A673 (cell line): ENCODE measurements at regions not wholly inside any gene's neighbourhood (a gene's known extent, or its start where the extent isn't known, plus 50 kb on each side); places are given as distances from the start of the nearest gene placed in this dataset.

Source experiments
- BruUV-seq: library from RNA; stranded (reverse); fragments of 400-500 nt; replicated peaks from 2 replicates; lab custom pipeline; 2021; lab: Mats Ljungman, UMichigan
- CTCF ChIA-PET: fragments of 300-600 bp; sonication (Branson Sonifier 250); formaldehyde crosslinking; loops from one replicate; lab custom pipeline; 2022; ENCODE audit warnings: antibody characterized with exemption; lab: Charles Lee
- POLR2A ChIA-PET: fragments of 300-600 bp; sonication (Branson Sonifier 250); formaldehyde crosslinking; loops from one replicate; lab custom pipeline; 2022; ENCODE audit warnings: antibody characterized with exemption; ENCODE audit not compliant: low non-redundant PET; lab: Charles Lee
- DNase-seq: peaks from one replicate; pipeline ENCODE4 v3.0.0-alpha.2; 2015; ENCODE audit warnings: low spot score
- H3K27ac ChIP-seq: fragments of 200-600 bp; sonication (generic); 2 replicates; pipeline ENCODE4 v1.5.1; 2016; ENCODE audit warnings: mixed run types, low read depth, mild to moderate bottlenecking, mixed read lengths, antibody characterized with exemption, low read length; ENCODE audit not compliant: poor library complexity, severe bottlenecking
- H3K27me3 ChIP-seq: fragments of 200-600 bp; sonication (generic); replicated peaks from 2 replicates; pipeline ENCODE4 v1.6.1; 2017; ENCODE audit warnings: mixed run types, low read depth, mild to moderate bottlenecking, mixed read lengths, antibody characterized with exemption, low read length; ENCODE audit not compliant: insufficient read depth, poor library complexity
- H3K36me3 ChIP-seq: fragments of 200-600 bp; sonication (generic); 2 replicates; pipeline ENCODE4 v1.6.1; 2016; ENCODE audit warnings: mixed run types, mild to moderate bottlenecking, mixed read lengths, antibody characterized with exemption, low read length; ENCODE audit not compliant: insufficient read depth, poor library complexity, severe bottlenecking
- H3K4me1 ChIP-seq: fragments of 200-600 bp; sonication (generic); 2 replicates; pipeline ENCODE4 v1.6.1; 2017; ENCODE audit warnings: mixed run types, mild to moderate bottlenecking, mixed read lengths, antibody characterized with exemption, low read length; ENCODE audit not compliant: insufficient read depth, poor library complexity, severe bottlenecking
- H3K4me3 ChIP-seq: fragments of 200-600 bp; sonication (generic); 2 replicates; pipeline ENCODE4 v1.5.1; 2016; ENCODE audit warnings: low read depth, mixed run types, mild to moderate bottlenecking, mixed read lengths, low read length; ENCODE audit not compliant: poor library complexity, severe bottlenecking
- H3K9me3 ChIP-seq: fragments of 200-600 bp; sonication (generic); 2 replicates; pipeline ENCODE4 v1.6.1; 2016; ENCODE audit warnings: mixed run types, low read depth, mild to moderate bottlenecking, mixed read lengths, antibody characterized with exemption, low read length; ENCODE audit not compliant: poor library complexity, severe bottlenecking
- EZH2 ChIP-seq: fragments of 200-600 bp; sonication (generic); IDR thresholded peaks from 2 replicates; pipeline ENCODE4 v1.6.1; 2017; ENCODE audit warnings: borderline replicate concordance, low read depth, mild to moderate bottlenecking, mixed read lengths, antibody characterized with exemption, low read length; ENCODE audit not compliant: poor library complexity, severe bottlenecking
- intact Hi-C: fragments of 100-400 bp; cut with micrococcal nuclease; formaldehyde crosslinking; loops from one replicate; pipeline ENCODE4 v1.10.0; 2022; ENCODE audit not compliant: unreplicated experiment
- TF ChIP-seq, protein P1 (sequence below): fragments of 300-800, 200-600 bp; sonication (generic); conservative IDR thresholded peaks from 2 replicates; pipeline ENCODE4 v1.5.1; 2017; ENCODE audit warnings: low read depth, mild to moderate bottlenecking, antibody characterized with exemption, low read length, moderate library complexity, mixed read lengths

DNA sequence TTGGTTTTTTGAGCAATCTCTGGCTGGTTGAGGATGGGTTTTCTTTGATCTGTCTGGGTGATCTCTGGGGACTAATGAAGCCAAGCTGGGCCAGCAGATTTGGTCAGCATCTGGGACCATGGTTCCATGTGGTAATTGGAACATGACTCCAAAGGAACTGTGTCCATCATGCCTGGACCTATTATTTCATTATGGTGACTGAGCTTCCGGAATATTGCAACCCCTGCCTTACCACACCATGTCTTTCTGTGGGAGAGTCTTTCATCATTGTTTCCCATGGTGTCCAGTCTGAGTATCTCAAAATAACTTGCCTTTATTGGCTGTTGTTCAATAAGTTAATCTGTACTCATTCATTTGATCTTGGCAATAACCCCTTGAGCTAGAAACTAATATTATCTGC, 624.9 kb upstream of the TBX3 start:
- Histone ChIP-seq H3K4me3 (no peak overlapping the region), H3K36me3 (no peaks in the 10 kb centered on the region), H3K9me3 (peaks cover 5% of the 10 kb centered on the region), H3K27ac (no peak overlapping the region), H3K4me1 (no peaks in the 10 kb centered on the region), H3K27me3 (no peaks in the 10 kb centered on the region)
- DNase-seq, result no peak
- intact Hi-C loops, result no loop called here
- ChIA-PET POLR2A (no interaction called here), CTCF (no interaction called here)
- BruUV-seq, result no TSS peak
- TF ChIP-seq EZH2, result no peak
- TF ChIP-seq, protein P1, sequence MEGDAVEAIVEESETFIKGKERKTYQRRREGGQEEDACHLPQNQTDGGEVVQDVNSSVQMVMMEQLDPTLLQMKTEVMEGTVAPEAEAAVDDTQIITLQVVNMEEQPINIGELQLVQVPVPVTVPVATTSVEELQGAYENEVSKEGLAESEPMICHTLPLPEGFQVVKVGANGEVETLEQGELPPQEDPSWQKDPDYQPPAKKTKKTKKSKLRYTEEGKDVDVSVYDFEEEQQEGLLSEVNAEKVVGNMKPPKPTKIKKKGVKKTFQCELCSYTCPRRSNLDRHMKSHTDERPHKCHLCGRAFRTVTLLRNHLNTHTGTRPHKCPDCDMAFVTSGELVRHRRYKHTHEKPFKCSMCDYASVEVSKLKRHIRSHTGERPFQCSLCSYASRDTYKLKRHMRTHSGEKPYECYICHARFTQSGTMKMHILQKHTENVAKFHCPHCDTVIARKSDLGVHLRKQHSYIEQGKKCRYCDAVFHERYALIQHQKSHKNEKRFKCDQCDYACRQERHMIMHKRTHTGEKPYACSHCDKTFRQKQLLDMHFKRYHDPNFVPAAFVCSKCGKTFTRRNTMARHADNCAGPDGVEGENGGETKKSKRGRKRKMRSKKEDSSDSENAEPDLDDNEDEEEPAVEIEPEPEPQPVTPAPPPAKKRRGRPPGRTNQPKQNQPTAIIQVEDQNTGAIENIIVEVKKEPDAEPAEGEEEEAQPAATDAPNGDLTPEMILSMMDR, result no peak

DNA sequence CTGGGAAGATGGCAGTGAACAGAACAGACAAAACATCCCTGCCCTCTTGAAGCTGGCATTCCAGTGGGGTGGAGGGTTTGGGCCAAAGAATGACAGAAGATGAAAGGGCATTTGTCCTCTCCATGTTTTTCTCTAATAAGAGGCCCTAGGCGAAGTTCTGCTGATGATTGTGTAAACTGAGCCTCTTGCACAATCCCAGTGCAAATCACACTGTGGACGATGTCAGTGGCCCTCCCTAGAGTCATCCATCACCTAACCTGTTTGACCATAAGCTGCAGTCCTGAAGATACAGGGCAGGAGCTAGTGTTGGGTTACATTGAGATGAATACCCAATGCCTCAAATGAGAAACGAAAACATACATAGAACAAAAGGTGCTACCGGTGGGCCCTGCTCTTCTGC, 622.4 kb upstream of the TBX3 start:
- TF ChIP-seq, protein P1, result no peak
- TF ChIP-seq EZH2, result no peak
- Histone ChIP-seq H3K9me3 (peaks cover 5% of the 10 kb centered on the region), H3K4me1 (no peaks in the 10 kb centered on the region), H3K27me3 (no peaks in the 10 kb centered on the region), H3K27ac (no peak overlapping the region), H3K36me3 (no peaks in the 10 kb centered on the region), H3K4me3 (no peak overlapping the region)
- ChIA-PET CTCF (no interaction called here), POLR2A (no interaction called here)
- intact Hi-C loops, result no loop called here
- DNase-seq, result no peak
- no TSS peak for BruUV-seq

DNA sequence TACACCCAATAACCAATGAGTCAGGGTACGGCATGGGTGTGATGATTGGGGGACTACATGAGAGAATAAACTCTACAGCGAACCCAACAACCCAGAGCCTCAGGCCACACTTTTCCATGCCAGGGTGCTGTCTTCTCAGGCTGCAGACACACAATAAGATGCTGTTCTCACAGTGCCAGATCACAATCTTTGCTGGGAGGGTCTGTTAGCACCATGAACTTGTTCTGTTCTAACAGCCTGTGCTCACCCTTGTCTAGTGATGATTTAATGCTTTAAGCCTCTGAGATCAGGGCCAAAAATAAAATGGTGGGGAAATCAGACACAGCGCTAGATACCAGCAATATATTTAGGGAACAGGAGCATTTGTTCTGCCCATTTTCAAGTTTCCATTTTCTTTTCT, 621.9 kb upstream of the TBX3 start:
- no peak for TF ChIP-seq EZH2
- TF ChIP-seq, protein P1, result no peak
- BruUV-seq, result no TSS peak
- no peak for DNase-seq
- CTCF ChIA-PET, result no interaction called here
- Histone ChIP-seq H3K9me3 (peaks cover 5% of the 10 kb centered on the region), H3K4me3 (no peak overlapping the region), H3K4me1 (no peaks in the 10 kb centered on the region), H3K27ac (no peak overlapping the region), H3K36me3 (no peaks in the 10 kb centered on the region), H3K27me3 (no peaks in the 10 kb centered on the region)
- intact Hi-C loops, result no loop called here
- POLR2A ChIA-PET, result no interaction called here
